HCT116 (cell line): ENCODE measurements at regions not wholly inside any gene's neighbourhood (a gene's known extent, or its start where the extent isn't known, plus 50 kb on each side); places are given as distances from the start of the nearest gene placed in this dataset.

Source experiments
- CTCF ChIP-seq, 3 experiments: fragments of 200-600 bp in 1 of 3; sonication (generic) in 1 of 3; IDR thresholded peaks in 2 of 3; conservative IDR thresholded peaks in 1 of 3; 2 replicates each; pipeline ENCODE4 v1.5.1; 2012 to 2017; ENCODE audit warnings: low read depth in 2 of 3, low read length in 2 of 3, antibody characterized with exemption in 1 of 3, borderline replicate concordance in 1 of 3, control low read depth in 1 of 3, mild to moderate bottlenecking in 1 of 3, mixed read lengths in 1 of 3, mixed run types in 1 of 3, moderate library complexity in 1 of 3; ENCODE audit not compliant: insufficient read depth in 1 of 3
- EZH2 ChIP-seq: fragments of 200-600 bp; sonication (generic); IDR thresholded peaks from 2 replicates; pipeline ENCODE4 v1.6.1; 2017; ENCODE audit warnings: antibody characterized with exemption, mixed run types
- JUND ChIP-seq: IDR thresholded peaks from 2 replicates; pipeline ENCODE4 v1.6.1; 2012
- MAX ChIP-seq: IDR thresholded peaks from 2 replicates; pipeline ENCODE4 v1.6.1; 2012
- POLR2AphosphoS5 ChIP-seq: IDR thresholded peaks from 2 replicates; pipeline ENCODE4 v1.6.1; 2011; ENCODE audit warnings: mild to moderate bottlenecking, low read depth, low read length, moderate library complexity
- RAD21 ChIP-seq: IDR thresholded peaks from 2 replicates; pipeline ENCODE4 v1.6.1; 2012; ENCODE audit warnings: low read depth, mild to moderate bottlenecking
- SRF ChIP-seq: IDR thresholded peaks from 2 replicates; pipeline ENCODE4 v1.6.1; 2012; ENCODE audit warnings: low read depth
- YY1 ChIP-seq: IDR thresholded peaks from 2 replicates; pipeline ENCODE4 v1.6.1; 2011; ENCODE audit warnings: low read length, low read depth, moderate library complexity, mild to moderate bottlenecking; ENCODE audit not compliant: insufficient replicate concordance; ENCODE audit errors: extremely low read depth
- ZNF274 ChIP-seq: fragments of 200-500 bp; sonication (Bioruptor generic); IDR thresholded peaks from 2 replicates; pipeline ENCODE4 v1.6.1; 2014; ENCODE audit warnings: mild to moderate bottlenecking, low read depth, low read length, inconsistent platforms

GRCh38 chr10:111871458-111871857, 312.1 kb downstream of the GPAM start:
- TF ChIP-seq ZNF274 = no peak
- no peak for TF ChIP-seq MAX
- TF ChIP-seq CTCF (IDR thresholded peaks at IDR 0.05 in 2 of 3, conservative IDR thresholded peaks at IDR 0.05 in 1 of 3; ENCODE audit: borderline replicate concordance in 1 of 3, insufficient read depth in 1 of 3, low read depth in 2 of 3, low read length in 2 of 3) = no peak
- no peak for TF ChIP-seq RAD21
- no peak for TF ChIP-seq POLR2AphosphoS5
- TF ChIP-seq YY1 = no peak
- TF ChIP-seq EZH2 = no peak
- no peak for TF ChIP-seq SRF
- TF ChIP-seq JUND = no peak
